Stimulated activated CD8-positive, alpha-beta memory T cell treated with anti-CD3 and anti-CD28 coated beads, Interleukin-4, amount 100 ng/mL, for 48 hours (primary cell): ENCODE measurements at regions not wholly inside any gene's neighbourhood (a gene's known extent, or its start where the extent isn't known, plus 50 kb on each side); places are given as distances from the start of the nearest gene placed in this dataset.

ENCODE experiments used
- DNase-seq: peaks from one replicate; pipeline ENCODE4 v3.0.0-alpha.2; 2020

GRCh38 chr2:217329023-217329431 lies 469.2 kb upstream of the TNP1 start:
- DNase-seq, result no peak

DNA sequence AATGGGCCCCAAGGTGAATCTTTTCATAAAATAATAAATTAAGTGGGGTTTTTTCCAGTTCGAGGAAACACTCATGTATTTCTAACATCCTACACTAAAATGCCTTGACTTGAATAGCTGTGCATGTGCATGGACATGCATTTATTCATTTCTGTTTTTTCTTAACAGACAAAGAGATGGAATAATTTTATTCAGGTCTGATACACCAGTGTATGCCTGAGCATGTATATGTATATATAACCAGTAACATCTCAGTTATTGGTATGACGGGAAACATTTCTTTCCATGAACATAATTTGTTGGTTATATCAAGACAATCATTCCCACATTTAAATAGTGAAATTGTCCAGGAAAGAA lies 468.7 kb upstream of the TNP1 start:
- DNase-seq, result no peak

GRCh38 chr2:217327953-217328621 lies 468.2 kb upstream of the TNP1 start:
- DNase-seq, result no peak

GRCh38 chr2:217326238-217327022 lies 466.6 kb upstream of the TNP1 start:
- DNase-seq, result no peak

- no peak for DNase-seq
These were observed 466.0 kb upstream of the TNP1 start for GRCh38 chr2:217325816-217326215.

DNA sequence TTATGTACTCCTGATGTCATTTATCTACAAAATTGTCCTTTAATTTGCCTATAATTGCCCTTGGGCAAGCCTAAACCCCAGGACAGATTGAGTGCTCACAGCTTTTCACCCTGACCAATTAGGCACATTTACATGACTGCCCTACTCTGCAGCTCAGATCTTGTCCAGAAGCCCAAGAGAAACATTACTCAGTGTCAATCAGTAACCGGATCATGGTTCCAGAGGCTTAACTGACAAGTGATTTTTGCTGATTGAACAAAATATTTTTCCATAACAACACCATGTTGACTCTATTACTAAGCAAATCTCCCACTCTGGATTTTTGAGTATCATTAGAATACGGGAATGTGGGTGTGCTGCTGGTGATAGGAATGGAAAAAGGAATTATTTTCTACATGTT lies 465.4 kb upstream of the TNP1 start:
- no peak for DNase-seq

GRCh38 chr2:217316743-217317142 lies 456.9 kb upstream of the TNP1 start:
- DNase-seq, result no peak

DNA sequence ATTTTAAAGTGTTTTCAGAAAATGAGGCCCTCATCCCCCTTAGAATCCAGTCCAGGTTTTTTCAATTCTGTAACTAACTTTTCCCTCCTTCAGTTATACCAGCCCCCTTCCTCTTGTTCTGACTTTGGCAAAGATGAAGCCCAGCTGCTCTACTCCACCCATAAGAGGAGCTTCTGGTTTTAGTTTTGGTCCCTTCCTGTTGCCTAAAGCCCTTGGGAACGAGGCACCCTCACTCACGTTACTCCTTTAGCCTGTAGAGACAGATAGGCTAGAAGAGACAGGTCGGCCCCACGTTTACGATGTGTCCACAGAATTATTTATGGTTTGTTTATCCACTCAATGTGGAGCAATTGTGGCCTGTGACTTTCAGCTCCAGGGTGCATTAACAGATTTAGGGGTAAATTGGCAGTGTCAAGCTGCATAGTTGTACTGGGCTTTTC lies 454.2 kb upstream of the TNP1 start:
- no peak for DNase-seq

DNA sequence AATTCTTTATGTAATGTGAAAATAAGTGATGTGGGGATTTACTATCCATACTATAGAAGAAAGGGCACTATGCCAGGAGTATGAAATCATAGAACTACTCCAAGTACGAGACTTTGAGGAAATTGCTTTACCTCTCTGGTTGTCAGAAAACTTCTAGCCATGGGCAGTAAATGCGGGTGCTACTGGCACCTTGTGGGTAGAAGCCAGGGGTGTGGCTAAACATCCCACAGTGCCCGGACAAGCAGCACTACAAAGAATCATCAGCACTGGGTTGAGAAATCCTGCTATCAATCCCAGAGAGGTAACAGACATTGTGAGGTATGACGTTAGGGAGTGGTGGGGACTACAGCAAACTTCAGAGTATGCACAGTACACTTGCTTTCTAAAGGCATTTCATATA lies 453.5 kb upstream of the TNP1 start:
- DNase-seq, result no peak

GRCh38 chr2:217309056-217309455 lies 449.2 kb upstream of the TNP1 start:
- no peak for DNase-seq

DNA sequence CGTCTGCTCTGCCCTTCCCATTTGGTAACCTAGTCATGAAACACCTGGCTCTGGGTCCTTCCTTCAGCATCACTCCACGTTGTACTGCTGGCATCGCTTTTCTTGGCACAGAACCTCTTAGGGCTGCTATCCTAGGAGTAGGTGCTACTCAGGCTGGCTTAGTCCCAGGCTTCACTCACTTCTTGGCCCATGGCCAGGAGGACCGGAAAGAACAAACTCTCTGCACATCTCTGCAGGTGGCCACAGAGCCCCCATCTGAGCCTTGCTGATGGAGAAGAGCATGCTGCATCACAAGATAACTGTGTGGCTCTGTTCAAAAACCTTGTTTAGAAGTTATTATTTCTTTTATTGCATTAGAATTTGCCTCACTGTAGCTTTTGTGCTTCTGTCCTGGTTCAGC lies 447.2 kb upstream of the TNP1 start:
- DNase-seq, result no peak

DNA sequence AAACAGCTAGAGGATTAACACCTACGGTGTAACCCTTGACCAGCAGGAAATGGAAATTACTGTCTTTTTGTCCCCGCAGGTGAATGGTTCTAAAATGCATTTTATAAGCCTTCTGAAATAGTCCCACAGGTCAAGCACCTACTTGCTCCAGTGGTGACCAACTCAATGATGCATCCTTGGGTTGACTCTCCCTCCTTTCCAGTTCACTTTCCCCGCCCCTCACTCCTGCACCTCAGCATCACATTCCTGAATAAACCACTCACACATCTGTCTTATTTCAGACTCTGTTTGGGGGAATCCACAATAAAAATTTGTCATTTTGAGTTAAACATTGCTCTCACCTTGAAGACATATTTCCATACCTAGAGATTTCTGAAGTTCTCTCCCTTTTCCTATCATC lies 446.0 kb upstream of the TNP1 start:
- no peak for DNase-seq

DNA sequence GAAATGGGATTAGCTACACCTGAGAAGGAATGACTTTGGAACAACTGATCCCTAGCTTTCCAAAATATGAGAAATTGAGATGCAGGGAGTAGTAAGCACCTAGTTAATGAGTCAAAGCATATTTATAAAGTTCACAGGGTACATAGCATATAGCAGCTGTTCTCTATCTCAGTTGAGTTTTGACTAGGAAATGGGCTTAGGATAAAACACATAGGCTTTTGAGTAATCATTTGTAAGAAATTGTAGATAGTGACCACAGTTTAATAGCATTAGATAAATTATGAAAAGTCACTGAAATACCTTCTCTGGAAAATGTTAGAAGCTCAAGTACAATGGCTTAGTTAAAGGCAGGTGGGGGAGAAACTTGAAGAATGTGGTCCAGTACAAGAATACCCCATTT lies 444.7 kb upstream of the TNP1 start:
- no peak for DNase-seq

DNA sequence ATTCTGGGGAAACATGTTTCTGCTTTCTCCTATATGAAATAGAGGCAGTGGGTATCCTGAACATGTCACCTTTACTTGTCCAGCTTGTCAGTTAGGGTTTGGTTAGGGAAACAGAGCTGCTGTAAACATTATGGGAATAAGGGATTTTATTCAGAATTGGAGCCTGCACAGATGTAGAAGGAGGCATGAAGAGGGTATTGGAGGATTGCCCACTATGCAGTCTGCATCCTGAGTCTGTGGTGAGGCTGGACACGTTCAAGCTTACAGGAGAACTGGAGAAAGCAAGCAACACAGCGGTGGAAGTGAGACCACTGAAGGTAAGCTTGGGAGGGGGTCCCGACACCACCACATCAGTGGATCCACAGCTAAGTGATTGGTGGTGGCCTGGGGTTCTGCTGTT lies 443.0 kb upstream of the TNP1 start:
- no peak for DNase-seq

- DNase-seq, result no peak
These were observed 441.5 kb upstream of the TNP1 start for GRCh38 chr2:217301142-217301925.

DNA sequence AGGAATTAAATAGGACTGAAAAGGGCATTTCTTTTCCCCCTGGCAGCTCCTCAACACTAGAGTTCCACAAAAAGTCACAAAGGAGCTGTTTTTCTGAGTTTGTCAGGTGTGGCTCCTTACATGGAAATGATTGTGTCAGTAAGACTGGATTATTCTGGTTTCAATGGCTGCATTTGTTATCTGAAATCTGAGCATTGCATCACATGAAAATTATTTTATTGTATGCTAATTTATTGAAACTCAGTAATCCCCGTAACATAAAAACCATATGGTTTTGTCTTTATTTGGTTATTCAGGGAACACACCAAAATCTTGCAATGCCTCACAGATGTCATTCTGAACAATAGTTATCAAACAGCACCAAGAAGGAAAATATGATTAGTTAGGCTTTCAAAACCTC lies 439.7 kb upstream of the TNP1 start:
- DNase-seq, result no peak

DNA sequence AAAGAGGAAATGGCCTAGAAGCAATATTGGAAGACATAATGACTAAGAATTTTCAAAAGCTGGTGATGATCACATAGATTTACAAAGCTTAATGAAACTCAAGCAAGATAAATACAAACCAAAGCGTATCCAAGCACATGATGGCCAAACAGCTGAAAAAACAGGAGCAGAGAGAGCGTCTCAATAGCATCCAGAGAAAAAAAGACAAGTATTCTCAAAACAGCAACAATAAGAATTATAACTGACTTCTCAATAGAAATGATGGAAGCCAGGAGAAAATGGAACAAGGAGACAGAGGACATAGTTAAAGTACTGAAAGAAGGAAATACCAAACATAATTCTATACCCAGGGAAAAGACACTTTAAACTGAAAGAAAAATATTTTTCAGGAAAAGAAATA lies 437.2 kb upstream of the TNP1 start:
- DNase-seq, result no peak

DNA sequence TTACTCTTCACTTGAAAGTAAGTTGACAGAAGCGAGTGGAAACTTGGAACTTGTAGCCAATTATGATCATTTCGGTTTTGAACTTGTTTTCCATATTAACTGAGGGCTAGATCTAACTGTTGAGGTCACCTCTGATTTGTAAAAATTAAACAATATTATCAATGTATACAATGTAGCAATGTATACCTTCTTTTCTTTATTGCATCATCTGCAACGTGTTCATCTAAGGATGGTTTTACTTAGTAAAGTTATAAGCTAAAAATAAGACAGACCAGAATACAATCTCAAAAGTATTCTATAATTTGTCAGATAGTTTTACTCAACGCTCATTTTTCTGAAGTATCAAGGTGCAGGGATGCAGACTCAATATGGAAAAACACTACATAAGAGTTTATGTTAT lies 435.0 kb upstream of the TNP1 start:
- no peak for DNase-seq

GRCh38 chr2:217294211-217294610 lies 434.3 kb upstream of the TNP1 start:
- DNase-seq, result no peak

GRCh38 chr2:217293607-217294006 lies 433.7 kb upstream of the TNP1 start:
- DNase-seq, result no peak

DNA sequence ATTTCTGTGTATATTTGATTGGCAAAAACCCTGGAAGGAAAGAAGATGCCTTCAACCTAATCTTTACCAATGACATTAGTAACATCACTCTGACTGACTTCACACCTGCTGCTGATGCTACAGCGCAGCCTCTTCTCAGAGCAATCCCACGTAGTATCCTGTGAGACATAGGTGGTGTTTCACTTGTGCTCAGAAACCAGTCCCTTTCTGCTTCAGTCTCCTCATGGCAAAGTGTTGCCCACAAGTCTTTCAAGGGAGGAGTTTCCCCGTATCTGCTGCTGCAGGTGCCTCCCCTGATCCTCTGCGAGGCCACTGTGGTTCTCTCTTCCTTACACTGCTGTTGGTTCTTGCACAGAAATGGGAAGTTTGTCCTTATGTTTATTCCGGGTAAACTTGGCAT lies 433.2 kb upstream of the TNP1 start:
- no peak for DNase-seq

DNA sequence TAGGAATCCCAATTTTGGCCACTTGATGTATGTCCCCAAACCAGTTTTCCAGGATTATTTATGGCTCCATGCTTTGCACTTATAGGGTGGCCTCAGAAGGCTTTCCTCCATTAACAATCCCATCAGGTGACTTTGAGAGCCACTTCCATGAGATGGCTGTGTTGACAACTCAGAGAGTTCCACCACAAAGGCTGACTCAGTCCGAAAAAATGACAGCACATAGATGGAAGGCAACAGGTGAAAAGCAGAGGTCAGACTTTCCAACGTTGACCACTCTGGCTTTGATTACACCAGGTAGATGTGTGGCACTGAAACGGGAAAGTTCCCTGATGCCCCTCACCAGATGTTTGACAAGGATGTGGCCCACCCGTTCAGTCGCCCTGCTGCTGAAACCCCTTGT lies 431.4 kb upstream of the TNP1 start:
- DNase-seq, result no peak

GRCh38 chr2:217290467-217290866 lies 430.6 kb upstream of the TNP1 start:
- no peak for DNase-seq

DNA sequence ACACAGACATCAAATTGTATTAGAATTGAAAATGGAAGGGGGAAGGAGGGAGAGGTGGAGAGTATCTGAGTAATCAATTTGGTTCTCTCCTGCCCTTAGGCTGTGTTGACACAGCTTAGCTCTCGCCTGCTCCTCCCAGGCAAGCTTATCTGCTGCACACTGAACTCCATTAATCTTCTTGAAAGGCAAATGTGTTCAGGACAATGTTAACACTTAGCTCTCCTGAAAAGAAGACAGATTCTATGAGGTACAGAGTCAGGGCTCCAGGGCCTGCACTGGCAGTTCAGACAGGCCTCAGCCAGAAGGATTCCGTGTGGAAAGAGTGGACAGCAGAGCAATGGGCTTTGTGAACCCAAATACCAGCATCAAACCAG lies 430.0 kb upstream of the TNP1 start:
- DNase-seq, result no peak
